Upper lobe of right lung (tissue), 1 donor: ENCODE measurements at regions not wholly inside any gene's neighbourhood (a gene's known extent, or its start where the extent isn't known, plus 50 kb on each side); places are given as distances from the start of the nearest gene placed in this dataset.

ENCODE experiments used
- ATAC-seq: fragments of 200-7000 bp; cut with Tn5 transposase; one replicate; pipeline ENCODE4 v1.9.1; 2020; ENCODE audit warnings: mild to moderate bottlenecking, moderate library complexity
- DNase-seq: peaks from one replicate; pipeline ENCODE4 v3.0.0-alpha.2; 2020
- H3K27ac ChIP-seq: fragments of 200-600 bp; one replicate; pipeline ENCODE4 v1.8.0; 2022
- H3K27me3 ChIP-seq: fragments of 200-600 bp; one replicate; pipeline ENCODE4 v1.8.0; 2022; ENCODE audit warnings: mild to moderate bottlenecking
- H3K36me3 ChIP-seq: fragments of 200-600 bp; one replicate; pipeline ENCODE4 v1.8.0; 2022
- H3K4me1 ChIP-seq: fragments of 200-600 bp; one replicate; pipeline ENCODE4 v1.8.0; 2022
- H3K4me3 ChIP-seq: fragments of 200-600 bp; one replicate; pipeline ENCODE4 v1.8.0; 2022; ENCODE audit warnings: mild to moderate bottlenecking
- H3K9me3 ChIP-seq: fragments of 200-600 bp; one replicate; pipeline ENCODE4 v1.8.0; 2022
- CTCF ChIP-seq: fragments of 200-600 bp; IDR thresholded peaks from one replicate; pipeline ENCODE4 v1.8.0; 2022; ENCODE audit warnings: antibody characterized with exemption
- intact Hi-C: fragments of 100-400 bp; cut with DNase I; formaldehyde crosslinking; loops from one replicate; pipeline ENCODE4 v1.11.0; 2022
- donor health status: DM: no; HTN: yes; CAD: no; lungs with severe emphysema.

GRCh38 chr6:65786815-65787214 is 79.8 kb upstream of the EYS start:
- Histone ChIP-seq H3K27ac (no peak overlapping the region), H3K36me3 (no peaks in the 10 kb centered on the region), H3K4me3 (no peak overlapping the region), H3K27me3 (no peaks in the 10 kb centered on the region), H3K9me3 (no peaks in the 10 kb centered on the region), H3K4me1 (no peaks in the 10 kb centered on the region)
- ATAC-seq (no peak), DNase-seq (no peak)
- intact Hi-C loops: no loop called here
- no peak for TF ChIP-seq CTCF

GRCh38 chr6:65780691-65781090 is 73.7 kb upstream of the EYS start:
- H3K4me3 ChIP-seq: no peak overlapping the region
- no peak overlapping the region for H3K27ac ChIP-seq
- DNase-seq (no peak), ATAC-seq (no peak)
- no peaks in the 10 kb centered on the region for H3K36me3 ChIP-seq
- H3K9me3 ChIP-seq: no peaks in the 10 kb centered on the region
- intact Hi-C loops: no loop called here
- no peak for TF ChIP-seq CTCF
- H3K27me3 ChIP-seq: no peaks in the 10 kb centered on the region
- no peaks in the 10 kb centered on the region for H3K4me1 ChIP-seq

DNA sequence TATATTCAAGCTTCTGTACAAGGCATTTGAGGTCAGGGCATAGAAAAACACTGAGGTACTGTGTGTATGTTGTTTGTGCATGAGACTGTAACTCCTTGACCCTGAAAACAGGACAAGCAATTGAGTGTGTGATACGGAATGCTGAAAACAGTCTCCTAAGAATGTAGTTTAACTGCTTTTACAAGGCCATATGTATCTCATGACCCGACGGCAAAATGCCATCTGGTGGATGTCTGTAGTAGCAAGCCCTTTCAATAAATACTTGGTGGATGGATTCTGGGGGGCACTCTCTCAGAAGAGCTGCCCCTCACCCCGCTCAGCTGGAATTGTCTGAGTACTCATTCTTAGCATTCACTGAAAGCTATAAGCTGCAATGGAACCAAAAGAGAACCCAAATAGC is 69.3 kb upstream of the EYS start:
- Histone ChIP-seq H3K9me3 (no peaks in the 10 kb centered on the region), H3K36me3 (no peaks in the 10 kb centered on the region), H3K27ac (no peak overlapping the region), H3K4me3 (no peak overlapping the region), H3K27me3 (no peaks in the 10 kb centered on the region), H3K4me1 (no peaks in the 10 kb centered on the region)
- TF ChIP-seq CTCF: no peak
- ATAC-seq (peak; percentile 20), DNase-seq (no peak)
- intact Hi-C loops: no loop called here

GRCh38 chr6:65771946-65772345 is 64.9 kb upstream of the EYS start:
- H3K27ac ChIP-seq: no peak overlapping the region
- H3K4me3 ChIP-seq: no peak overlapping the region
- no peaks in the 10 kb centered on the region for H3K27me3 ChIP-seq
- no peaks in the 10 kb centered on the region for H3K9me3 ChIP-seq
- H3K36me3 ChIP-seq: no peaks in the 10 kb centered on the region
- H3K4me1 ChIP-seq: no peaks in the 10 kb centered on the region
- DNase-seq (no peak), ATAC-seq (peak; percentile 19)
- TF ChIP-seq CTCF: no peak
- intact Hi-C loops: no loop called here

DNA sequence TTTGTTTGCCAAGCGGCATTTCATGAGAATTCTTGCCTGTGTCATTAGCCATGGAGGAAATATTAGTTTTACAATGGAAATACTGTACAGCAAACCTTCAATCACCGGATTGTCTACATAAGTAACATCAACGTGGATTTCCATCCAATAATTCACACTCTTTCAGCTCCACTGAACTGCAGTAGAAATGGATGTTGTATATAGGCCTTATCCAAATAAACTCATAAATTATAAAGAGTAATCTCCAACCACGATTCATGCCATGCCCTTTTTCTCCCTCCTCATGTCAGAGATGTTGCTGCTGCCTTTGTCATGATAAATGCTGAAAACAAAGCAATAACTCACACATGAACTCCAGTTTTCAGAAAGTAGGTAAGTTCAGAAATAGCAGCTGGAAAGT is 54.9 kb upstream of the EYS start:
- TF ChIP-seq CTCF: no peak
- Histone ChIP-seq H3K9me3 (no peaks in the 10 kb centered on the region), H3K27ac (no peak overlapping the region), H3K4me1 (no peaks in the 10 kb centered on the region), H3K36me3 (no peaks in the 10 kb centered on the region), H3K4me3 (no peak overlapping the region), H3K27me3 (no peaks in the 10 kb centered on the region)
- intact Hi-C loops: no loop called here
- DNase-seq: no peak
- ATAC-seq: no peak

DNA sequence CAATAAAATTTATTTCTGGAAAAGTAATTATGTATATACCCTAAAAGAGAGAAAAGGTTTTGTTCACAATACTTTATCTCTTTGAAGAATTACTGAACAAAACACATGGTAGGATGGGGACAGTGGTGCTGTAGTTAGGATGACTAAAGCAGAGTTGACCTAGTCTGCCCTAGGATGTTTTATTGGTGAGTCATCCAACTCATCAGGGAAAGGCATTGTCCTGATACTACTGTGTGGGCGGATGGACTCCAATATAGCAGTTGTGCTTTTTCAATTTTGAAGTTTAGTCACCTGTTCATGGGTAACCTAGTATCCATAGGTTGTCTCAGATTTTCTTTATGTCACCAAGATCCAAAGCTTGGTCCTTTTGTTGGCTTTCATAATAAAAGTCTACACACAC is 53.3 kb upstream of the EYS start:
- Histone ChIP-seq H3K27ac (no peak overlapping the region), H3K4me1 (no peaks in the 10 kb centered on the region), H3K9me3 (no peaks in the 10 kb centered on the region), H3K36me3 (no peaks in the 10 kb centered on the region), H3K27me3 (no peaks in the 10 kb centered on the region), H3K4me3 (no peak overlapping the region)
- TF ChIP-seq CTCF: no peak
- no peak for DNase-seq
- intact Hi-C loops: no loop called here
- ATAC-seq: no peak
